H9 (cell line): ENCODE measurements at regions not wholly inside any gene's neighbourhood (a gene's known extent, or its start where the extent isn't known, plus 50 kb on each side); places are given as distances from the start of the nearest gene placed in this dataset.

Experiments
- DNase-seq: peaks from one replicate; pipeline ENCODE4 v3.0.0-alpha.2; 2017
- H2AFZ ChIP-seq: one replicate; pipeline ENCODE4 v1.6.1; 2013; ENCODE audit warnings: mild to moderate bottlenecking, low read length, control low read depth, moderate library complexity
- H2AK5ac ChIP-seq: 2 replicates; pipeline ENCODE4 v1.6.1; 2013; ENCODE audit warnings: low read length, control low read depth, mixed read lengths; ENCODE audit not compliant: insufficient read length
- H2BK120ac ChIP-seq: one replicate; pipeline ENCODE4 v1.6.1; 2013; ENCODE audit warnings: low read depth, mild to moderate bottlenecking, low read length, control low read depth, inconsistent platforms; ENCODE audit not compliant: poor library complexity, severe bottlenecking
- H2BK12ac ChIP-seq: 2 replicates; pipeline ENCODE4 v1.6.1; 2013; ENCODE audit warnings: low read length, control low read depth, mixed read lengths, low read depth; ENCODE audit not compliant: insufficient read length
- H2BK15ac ChIP-seq: 2 replicates; pipeline ENCODE4 v1.6.1; 2013; ENCODE audit warnings: low read depth, low read length, control low read depth
- H2BK20ac ChIP-seq: one replicate; pipeline ENCODE4 v1.6.1; 2013; ENCODE audit warnings: low read depth, mild to moderate bottlenecking, low read length, control low read depth, inconsistent platforms; ENCODE audit not compliant: poor library complexity, severe bottlenecking
- H2BK5ac ChIP-seq: 2 replicates; pipeline ENCODE4 v1.6.1; 2013; ENCODE audit warnings: low read length, control low read depth, mixed read lengths; ENCODE audit not compliant: insufficient read length
- H3K14ac ChIP-seq: 2 replicates; pipeline ENCODE4 v1.6.1; 2013; ENCODE audit warnings: low read length, control low read depth; ENCODE audit not compliant: insufficient read depth
- H3K18ac ChIP-seq: 2 replicates; pipeline ENCODE4 v1.6.1; 2013; ENCODE audit warnings: low read depth, mild to moderate bottlenecking, mixed read lengths, low read length, control low read depth; ENCODE audit not compliant: insufficient read length
- H3K23ac ChIP-seq: 2 replicates; pipeline ENCODE4 v1.6.1; 2013; ENCODE audit warnings: low read length, control low read depth, mixed read lengths, low read depth; ENCODE audit not compliant: insufficient read length
- H3K23me2 ChIP-seq: 2 replicates; pipeline ENCODE4 v1.6.1; 2013; ENCODE audit warnings: low read depth, mild to moderate bottlenecking, mixed read lengths, low read length, control low read depth; ENCODE audit not compliant: insufficient read length, poor library complexity, severe bottlenecking
- H3K27ac ChIP-seq: 2 replicates; pipeline ENCODE4 v1.5.1; 2013; ENCODE audit warnings: low read length, control low read depth, mixed read lengths, low read depth; ENCODE audit not compliant: insufficient read length
- H3K27me3 ChIP-seq: 2 replicates; pipeline ENCODE4 v1.6.1; 2013; ENCODE audit warnings: low read length, control low read depth, inconsistent platforms; ENCODE audit not compliant: insufficient read depth
- H3K4ac ChIP-seq: 2 replicates; pipeline ENCODE4 v1.6.1; 2013; ENCODE audit warnings: low read depth, mild to moderate bottlenecking, control low read depth, inconsistent platforms, low read length, moderate library complexity
- H3K4me1 ChIP-seq: 2 replicates; pipeline ENCODE4 v1.6.1; 2013; ENCODE audit warnings: low read length, control low read depth, inconsistent platforms; ENCODE audit not compliant: insufficient read depth
- H3K4me2 ChIP-seq: 2 replicates; pipeline ENCODE4 v1.6.1; 2013; ENCODE audit warnings: low read length, control low read depth, mixed read lengths; ENCODE audit not compliant: insufficient read length, insufficient read depth
- H3K56ac ChIP-seq: 2 replicates; pipeline ENCODE4 v1.6.1; 2013; ENCODE audit warnings: low read depth, mild to moderate bottlenecking, mixed read lengths, low read length, control low read depth; ENCODE audit not compliant: insufficient read length
- H3K79me1 ChIP-seq: 2 replicates; pipeline ENCODE4 v1.6.1; 2013; ENCODE audit warnings: low read depth, mild to moderate bottlenecking, moderate library complexity, low read length, control low read depth, inconsistent platforms; ENCODE audit not compliant: insufficient read depth, poor library complexity, severe bottlenecking
- H3K79me2 ChIP-seq: 2 replicates; pipeline ENCODE4 v1.6.1; 2013; ENCODE audit warnings: low read length, control low read depth, inconsistent platforms; ENCODE audit not compliant: insufficient read depth
- H3K9ac ChIP-seq: 2 replicates; pipeline ENCODE4 v1.6.1; 2013; ENCODE audit warnings: low read length, control low read depth, mixed read lengths; ENCODE audit not compliant: insufficient read length; ENCODE audit errors: extremely low read depth
- H3K9me3 ChIP-seq: one replicate; pipeline ENCODE4 v1.6.1; 2013; ENCODE audit warnings: low read depth, low read length, inconsistent platforms; ENCODE audit not compliant: control insufficient read depth
- H3T11ph ChIP-seq: one replicate; pipeline ENCODE4 v1.6.1; 2013; ENCODE audit warnings: mild to moderate bottlenecking, low read length, control low read depth, inconsistent platforms
- H4K20me1 ChIP-seq: one replicate; pipeline ENCODE4 v1.6.1; 2013; ENCODE audit not compliant: control insufficient read depth, insufficient read length, insufficient read depth
- H4K5ac ChIP-seq: 2 replicates; pipeline ENCODE4 v1.6.1; 2013; ENCODE audit warnings: low read depth, mild to moderate bottlenecking, mixed read lengths, low read length, control low read depth; ENCODE audit not compliant: insufficient read length
- H4K8ac ChIP-seq: replicated peaks from 2 replicates; pipeline ENCODE4 v1.6.1; 2013; ENCODE audit warnings: low read length, control low read depth, mixed read lengths, low read depth; ENCODE audit not compliant: insufficient read length
- H4K91ac ChIP-seq: 2 replicates; pipeline ENCODE4 v1.6.1; 2013; ENCODE audit warnings: low read depth, mild to moderate bottlenecking, moderate library complexity, mixed read lengths, low read length, control low read depth; ENCODE audit not compliant: insufficient read length
- H3K27ac Mint-ChIP-seq, 3 experiments: 2 replicates in 2 of 3; 3 replicates in 1 of 3; pipeline ENCODE4 v1.8.0; 2020 to 2021; ENCODE audit warnings: mixed read lengths in 3 of 3, mild to moderate bottlenecking in 1 of 3, moderate library complexity in 1 of 3
- H3K27me3 Mint-ChIP-seq: 2 replicates; pipeline ENCODE4 v1.8.0; 2021; ENCODE audit warnings: low read depth, mild to moderate bottlenecking, moderate library complexity, mixed read lengths
- H3K36me3 Mint-ChIP-seq, 3 experiments: 2 replicates in 2 of 3; 3 replicates in 1 of 3; pipeline ENCODE4 v1.8.0; 2020 to 2021; ENCODE audit warnings: low read depth in 3 of 3, mixed read lengths in 3 of 3; ENCODE audit not compliant: insufficient read depth in 1 of 3
- H3K4me1 Mint-ChIP-seq, 2 experiments: 2 replicates each; pipeline ENCODE4 v1.8.0; 2020; ENCODE audit warnings: mixed read lengths in 2 of 2
- H3K4me3 Mint-ChIP-seq, 2 experiments: 2 replicates in 1 of 2; 3 replicates in 1 of 2; pipeline ENCODE4 v1.8.0; 2020 to 2021; ENCODE audit warnings: mild to moderate bottlenecking in 2 of 2, mixed read lengths in 2 of 2, moderate library complexity in 1 of 2
- H3K9me3 Mint-ChIP-seq, 2 experiments: 2 replicates in 1 of 2; 3 replicates in 1 of 2; pipeline ENCODE4 v1.8.0; 2020; ENCODE audit warnings: mild to moderate bottlenecking in 2 of 2, mixed read lengths in 2 of 2, moderate library complexity in 1 of 2
- WGBS: extraction: QIAGEN DNeasy Blood & Tissue Kit; methylation state at CpG from one replicate; pipeline ENCODE4 v1.1.7; 2013; ENCODE audit warnings: missing lambda C conversion rate, low lambda C conversion rate, mixed read lengths; ENCODE audit not compliant: insufficient read length; ENCODE audit errors: extremely low coverage; 5-methylcytosine and 5-hydroxymethylcytosine counted together
- TF ChIP-seq, protein P1 (sequence below): fragments of 200-600 bp; sonication (generic); conservative IDR thresholded peaks from 3 replicates; pipeline ENCODE4 v1.8.0; 2021; ENCODE audit warnings: antibody characterized with exemption, mild to moderate bottlenecking

DNA sequence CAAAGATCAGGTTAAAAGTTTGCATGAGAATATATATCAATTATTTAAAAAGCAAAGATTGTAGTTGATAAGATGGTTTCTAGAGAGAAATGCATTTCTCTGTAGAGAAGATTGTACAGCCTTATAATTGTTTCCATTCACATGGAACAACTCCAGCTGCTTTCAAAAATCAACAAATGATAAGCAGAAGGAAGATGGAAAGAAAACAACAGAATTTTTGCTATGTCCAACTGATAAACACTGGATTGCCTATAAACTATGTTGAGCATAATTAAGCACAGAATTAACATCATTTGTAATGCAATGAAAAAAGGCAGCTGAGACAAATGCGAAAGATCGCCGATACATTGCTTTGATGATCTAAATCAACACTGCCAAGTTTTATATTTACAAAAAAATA lies 89.0 kb downstream of the C3orf85 start:
- no peaks in the 10 kb centered on the region for H3K9me3 ChIP-seq
- H4K20me1 ChIP-seq, result no peaks in the 10 kb centered on the region
- H4K5ac ChIP-seq, result no peak overlapping the region
- Mint-ChIP-seq H3K4me1 (peaks cover 0 to 4% of the 10 kb centered on the region in 2 experiments; a peak in 1 of 4 replicates), H3K27me3 (no peaks in the 10 kb centered on the region), H3K27ac (no peak overlapping the region), H3K9me3 (no peaks in the 10 kb centered on the region; a peak in 1 of 5 replicates), H3K36me3 (no peaks in the 10 kb centered on the region), H3K4me3 (no peak overlapping the region)
- no peak overlapping the region for H4K8ac ChIP-seq
- DNase-seq, result no peak
- no peak overlapping the region for H3K27ac ChIP-seq
- H3K56ac ChIP-seq, result no peak overlapping the region
- H3K4ac ChIP-seq, result no peak overlapping the region
- no peaks in the 10 kb centered on the region for H3K27me3 ChIP-seq
- no peaks in the 10 kb centered on the region for H3K79me2 ChIP-seq
- H2BK120ac ChIP-seq, result no peak overlapping the region
- H3K79me1 ChIP-seq, result no peaks in the 10 kb centered on the region
- no peak overlapping the region for H3T11ph ChIP-seq
- TF ChIP-seq, protein P1, sequence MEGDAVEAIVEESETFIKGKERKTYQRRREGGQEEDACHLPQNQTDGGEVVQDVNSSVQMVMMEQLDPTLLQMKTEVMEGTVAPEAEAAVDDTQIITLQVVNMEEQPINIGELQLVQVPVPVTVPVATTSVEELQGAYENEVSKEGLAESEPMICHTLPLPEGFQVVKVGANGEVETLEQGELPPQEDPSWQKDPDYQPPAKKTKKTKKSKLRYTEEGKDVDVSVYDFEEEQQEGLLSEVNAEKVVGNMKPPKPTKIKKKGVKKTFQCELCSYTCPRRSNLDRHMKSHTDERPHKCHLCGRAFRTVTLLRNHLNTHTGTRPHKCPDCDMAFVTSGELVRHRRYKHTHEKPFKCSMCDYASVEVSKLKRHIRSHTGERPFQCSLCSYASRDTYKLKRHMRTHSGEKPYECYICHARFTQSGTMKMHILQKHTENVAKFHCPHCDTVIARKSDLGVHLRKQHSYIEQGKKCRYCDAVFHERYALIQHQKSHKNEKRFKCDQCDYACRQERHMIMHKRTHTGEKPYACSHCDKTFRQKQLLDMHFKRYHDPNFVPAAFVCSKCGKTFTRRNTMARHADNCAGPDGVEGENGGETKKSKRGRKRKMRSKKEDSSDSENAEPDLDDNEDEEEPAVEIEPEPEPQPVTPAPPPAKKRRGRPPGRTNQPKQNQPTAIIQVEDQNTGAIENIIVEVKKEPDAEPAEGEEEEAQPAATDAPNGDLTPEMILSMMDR, result no peak
- no peak overlapping the region for H2BK5ac ChIP-seq
- no peaks in the 10 kb centered on the region for H3K23me2 ChIP-seq
- H2BK15ac ChIP-seq, result no peak overlapping the region
- no peak overlapping the region for H3K14ac ChIP-seq
- no peak overlapping the region for H2BK12ac ChIP-seq
- no peaks in the 10 kb centered on the region for H3K4me1 ChIP-seq
- no peak overlapping the region for H3K18ac ChIP-seq
- H3K4me2 ChIP-seq, result no peak overlapping the region
- H3K23ac ChIP-seq, result no peak overlapping the region
- H2BK20ac ChIP-seq, result no peak overlapping the region
- no peak overlapping the region for H3K9ac ChIP-seq
- no peak overlapping the region for H4K91ac ChIP-seq
- no peak overlapping the region for H2AFZ ChIP-seq
- no peak overlapping the region for H2AK5ac ChIP-seq
- no CpG with 5 or more reads among the region's 3 CpGs for WGBS
